GM18499 (cell line): ENCODE measurements at regions not wholly inside any gene's neighbourhood (a gene's known extent, or its start where the extent isn't known, plus 50 kb on each side); places are given as distances from the start of the nearest gene placed in this dataset.

Experiments used
- ATAC-seq: cut with Tn5 transposase; IDR thresholded peaks from one replicate; pipeline ENCODE4 v1.9.1; 2021; ENCODE audit warnings: moderate number of reproducible peaks; ENCODE audit not compliant: insufficient read depth, unreplicated experiment

GRCh38 chr22:22741843-22742242, 97.4 kb downstream of the GGTLC2 start:
- no peak for ATAC-seq

- ATAC-seq = no peak
Measured at GRCh38 chr22:22742641-22743040, 98.2 kb downstream of the GGTLC2 start.

GRCh38 chr22:22743128-22743760, 98.8 kb downstream of the GGTLC2 start:
- no peak for ATAC-seq

- ATAC-seq = no peak
Measured at GRCh38 chr22:22744412-22745224, 100.2 kb downstream of the GGTLC2 start.

- peak; percentile 50 for ATAC-seq
Measured at GRCh38 chr22:22745225-22746060, 101.0 kb downstream of the GGTLC2 start.

GRCh38 chr22:22746061-22746962, 101.9 kb downstream of the GGTLC2 start:
- ATAC-seq = no peak

GRCh38 chr22:22746963-22747933, 102.8 kb downstream of the GGTLC2 start:
- ATAC-seq = no peak

- ATAC-seq = no peak
Measured at GRCh38 chr22:22748297-22748743, 103.9 kb downstream of the GGTLC2 start.

- ATAC-seq = no peak
Measured at GRCh38 chr22:22748756-22749155, 104.3 kb downstream of the GGTLC2 start.

- ATAC-seq = no peak
Measured at GRCh38 chr22:22749167-22749758, 104.8 kb downstream of the GGTLC2 start.

GRCh38 chr22:22750335-22751042, 106.1 kb downstream of the GGTLC2 start:
- no peak for ATAC-seq

GRCh38 chr22:22751043-22751603, 106.7 kb downstream of the GGTLC2 start:
- ATAC-seq = no peak

- no peak for ATAC-seq
Measured at GRCh38 chr22:22752199-22752555, 107.8 kb downstream of the GGTLC2 start.

GRCh38 chr22:22752556-22753477, 108.4 kb downstream of the GGTLC2 start:
- ATAC-seq = no peak

GRCh38 chr22:22753526-22754267, 109.3 kb downstream of the GGTLC2 start:
- ATAC-seq = no peak

GRCh38 chr22:22754268-22754657, 109.8 kb downstream of the GGTLC2 start:
- ATAC-seq = no peak
